ENCODE measurements at regions not wholly inside any gene's neighbourhood (a gene's known extent, or its start where the extent isn't known, plus 50 kb on each side); places are given as distances from the start of the nearest gene placed in this dataset.

DNA sequence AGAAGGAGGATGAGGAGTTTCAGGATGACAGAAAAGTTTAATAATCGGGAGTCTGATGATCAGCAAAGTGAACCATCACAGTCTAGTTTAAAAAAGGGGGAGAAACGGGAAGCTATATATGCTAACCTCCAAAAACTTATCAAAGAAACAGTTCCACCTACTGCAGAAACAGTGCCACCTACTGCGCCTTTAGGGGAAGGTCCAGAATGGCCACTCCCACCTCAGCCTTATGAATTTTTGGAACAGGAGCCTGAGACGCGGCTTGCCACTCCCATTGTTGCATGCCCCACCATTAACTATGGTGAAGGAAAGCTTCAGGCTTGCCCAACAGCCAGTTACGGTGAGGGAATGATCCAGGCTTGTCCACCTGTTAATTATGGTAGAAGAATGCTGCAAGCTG is 929.0 kb downstream of the SLITRK6 start:
- peak; percentile 45 for TF ChIP-seq CTCF (conservative IDR thresholded peaks at IDR 0.05)
- no peak overlapping the region for H3K27ac ChIP-seq

- no peak overlapping the region for H3K27ac ChIP-seq
- no peak for TF ChIP-seq CTCF (conservative IDR thresholded peaks at IDR 0.05)
Measured at GRCh38 chr13:84867246-84867645, 932.0 kb downstream of the SLITRK6 start.

GRCh38 chr13:84865783-84866221 is 933.4 kb downstream of the SLITRK6 start:
- H3K27ac ChIP-seq = no peak overlapping the region
- no peak for TF ChIP-seq CTCF (conservative IDR thresholded peaks at IDR 0.05)

DNA sequence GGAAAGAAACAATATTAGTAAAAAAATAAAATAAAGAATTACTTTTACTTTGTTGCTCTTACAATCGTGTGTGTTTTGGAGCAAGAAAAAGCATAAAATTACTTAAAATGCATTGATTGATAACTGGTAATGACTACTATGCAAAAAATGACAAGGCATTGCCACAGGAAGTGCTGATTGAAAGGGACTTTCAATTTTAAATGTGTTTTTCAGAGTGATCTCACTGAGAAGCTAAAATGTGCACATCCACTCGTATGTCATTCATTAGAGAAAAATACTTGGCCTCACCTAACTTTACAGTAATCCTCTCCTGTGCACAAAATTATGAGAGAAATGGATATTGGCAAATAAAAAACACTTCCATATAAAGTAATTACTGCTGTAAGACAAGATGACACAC is 934.9 kb downstream of the SLITRK6 start:
- TF ChIP-seq CTCF (conservative IDR thresholded peaks at IDR 0.05) = no peak
- H3K27ac ChIP-seq = no peak overlapping the region

GRCh38 chr13:84847107-84847506 is 952.1 kb downstream of the SLITRK6 start:
- H3K27ac ChIP-seq = no peak overlapping the region
- no peak for TF ChIP-seq CTCF (conservative IDR thresholded peaks at IDR 0.05)

DNA sequence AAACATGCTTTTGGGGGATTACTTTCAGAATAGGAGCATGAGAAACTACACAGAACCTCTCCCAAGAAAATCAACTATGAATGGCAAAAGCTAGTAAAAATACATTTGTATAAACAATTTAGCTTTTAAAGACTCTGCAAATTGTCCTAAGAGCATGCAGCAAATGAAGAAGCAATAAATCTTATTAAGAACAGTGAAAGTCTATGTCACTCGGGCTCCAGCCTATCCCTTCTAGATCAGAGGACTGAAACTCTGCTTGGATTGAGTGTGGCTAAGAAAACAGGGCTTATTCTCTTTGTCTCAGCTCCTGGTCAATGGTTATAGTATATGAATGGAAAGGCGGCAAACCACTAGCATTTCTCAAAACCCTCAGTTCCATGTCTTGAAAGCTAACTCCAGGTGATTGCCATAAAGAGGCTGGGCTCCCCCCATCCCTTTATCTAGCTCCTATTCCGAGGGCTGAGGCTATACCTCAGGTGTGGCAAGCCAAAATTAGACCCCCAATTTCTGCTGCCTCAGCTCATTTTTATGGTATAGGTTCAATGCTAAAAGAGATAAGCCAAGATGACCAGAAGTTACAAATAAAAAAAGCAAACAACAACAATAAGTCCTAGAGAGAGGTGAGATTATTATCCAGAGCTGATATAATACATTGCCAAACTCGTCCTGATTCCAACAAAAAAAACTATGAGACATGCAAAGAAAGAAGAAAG is 953.2 kb downstream of the SLITRK6 start:
- no peak for TF ChIP-seq CTCF (conservative IDR thresholded peaks at IDR 0.05)
- no peak overlapping the region for H3K27ac ChIP-seq

GRCh38 chr13:84844473-84844872 is 954.7 kb downstream of the SLITRK6 start:
- H3K27ac ChIP-seq = no peak overlapping the region
- peak; percentile 74 for TF ChIP-seq CTCF (conservative IDR thresholded peaks at IDR 0.05)

All from VCaP (cell line).